Embryonic facial prominence (tissue), 1 donor: ENCODE measurements at regions not wholly inside any gene's neighbourhood (a gene's known extent, or its start where the extent isn't known, plus 50 kb on each side); places are given as distances from the start of the nearest gene placed in this dataset.

Source experiments
- DNase-seq: peaks from one replicate; pipeline ENCODE4 v3.0.0-alpha.2; 2016; ENCODE audit errors: extremely low spot score

- DNase-seq: no peak
Measured at GRCh38 chr16:85491798-85492294, 121.3 kb upstream of the GSE1 start.

DNA sequence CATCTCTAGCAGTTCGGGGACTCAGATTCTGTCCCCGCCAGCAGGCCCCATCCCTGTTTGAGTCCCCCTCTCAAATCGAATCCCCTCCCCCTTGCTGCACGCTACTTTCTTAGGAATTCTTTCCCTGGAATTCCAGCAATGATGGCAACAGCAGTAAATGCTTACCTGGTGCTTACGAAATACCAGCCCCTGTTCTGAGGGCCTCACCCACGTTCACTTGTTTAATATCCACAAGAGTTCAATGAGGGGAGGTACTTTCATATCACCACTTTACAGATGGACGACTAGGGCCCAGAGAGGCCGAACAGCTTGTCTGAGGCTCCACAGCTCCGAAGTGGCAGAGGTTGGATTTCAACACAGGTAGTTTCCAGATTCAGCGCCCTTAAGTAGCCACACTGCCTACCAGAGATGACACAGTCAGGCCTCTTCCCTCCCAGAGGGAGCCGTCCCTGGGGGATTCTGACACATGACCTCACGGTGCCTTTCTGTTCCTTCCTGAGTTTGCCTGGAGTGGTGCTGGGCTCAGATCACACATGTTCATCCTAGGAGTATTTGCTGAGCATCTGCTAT, 120.7 kb upstream of the GSE1 start:
- DNase-seq: no peak

GRCh38 chr16:85494315-85494714, 118.8 kb upstream of the GSE1 start:
- DNase-seq: no peak

DNA sequence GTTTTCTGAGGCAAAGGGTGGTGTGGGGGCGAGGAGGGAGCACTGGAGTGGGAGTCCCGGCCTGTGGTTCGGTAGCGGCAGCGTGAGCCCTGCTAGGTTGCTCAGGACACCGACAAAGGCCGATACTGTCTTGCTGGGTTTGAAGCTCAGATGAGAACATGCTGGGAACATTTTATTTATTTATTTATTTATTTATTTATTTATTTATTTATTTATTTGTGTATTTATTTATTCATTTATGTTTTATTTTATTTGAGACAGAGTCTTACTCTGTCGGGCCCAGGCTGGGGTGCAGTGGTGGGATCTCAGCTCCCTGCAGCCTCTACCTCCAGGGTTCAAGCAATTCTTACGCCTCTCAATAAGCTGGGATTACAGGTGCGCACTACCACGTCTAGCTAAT, 117.9 kb upstream of the GSE1 start:
- DNase-seq: no peak

GRCh38 chr16:85495823-85496538, 117.1 kb upstream of the GSE1 start:
- no peak for DNase-seq

DNA sequence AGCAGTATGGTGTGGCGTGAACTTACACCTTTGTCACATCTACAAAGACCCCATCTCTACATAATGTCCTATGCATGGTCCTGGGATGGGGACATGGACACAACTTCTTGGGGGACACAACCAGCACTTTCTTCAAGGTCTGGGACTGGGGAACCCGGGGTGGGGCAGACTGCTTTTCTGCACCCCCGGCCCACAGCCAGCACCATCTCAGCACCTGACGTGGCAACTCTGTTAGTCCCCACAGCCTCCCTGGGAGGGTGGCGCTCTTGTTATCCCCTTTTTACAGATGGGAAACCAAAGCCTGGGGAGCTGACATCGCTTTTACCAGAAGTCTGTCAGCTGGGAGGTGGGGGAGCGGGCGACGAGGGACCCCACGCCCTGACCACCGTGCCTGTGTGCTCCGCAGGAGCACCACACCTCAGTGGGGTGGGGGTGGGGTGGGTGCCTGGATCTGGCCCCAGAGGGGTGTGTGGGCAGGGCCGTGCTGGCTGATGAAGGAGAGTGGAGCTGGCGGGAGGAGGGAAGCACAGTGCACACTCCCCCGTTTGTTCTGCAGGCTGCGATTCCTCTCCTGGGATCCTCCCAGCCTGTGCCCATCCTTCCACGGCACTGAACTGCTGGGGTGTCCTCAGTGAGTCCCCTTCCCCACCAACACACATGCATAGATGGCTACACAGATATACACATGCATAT, 115.4 kb upstream of the GSE1 start:
- no peak for DNase-seq

DNA sequence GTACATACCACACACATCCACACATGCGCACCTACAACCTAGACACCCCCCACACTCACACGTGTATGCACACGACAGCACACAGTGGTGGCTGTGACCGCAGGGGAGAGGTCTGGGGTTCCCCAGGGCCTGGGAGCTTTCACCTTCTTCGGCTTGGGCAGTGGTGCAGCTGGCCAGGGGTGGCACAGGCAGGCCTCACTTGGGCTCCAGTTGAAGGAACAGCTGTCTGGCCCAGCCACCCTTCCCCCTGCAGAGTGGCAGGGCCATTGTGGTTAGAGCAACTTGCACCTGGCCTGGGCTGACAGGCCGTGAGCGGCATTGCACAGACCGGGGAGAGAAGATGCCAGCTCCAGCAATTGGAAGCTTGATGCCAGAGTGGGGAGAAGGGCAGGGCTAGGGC, 114.5 kb upstream of the GSE1 start:
- no peak for DNase-seq

- no peak for DNase-seq
Measured at GRCh38 chr16:85500220-85500619, 112.9 kb upstream of the GSE1 start.

- no peak for DNase-seq
Measured at GRCh38 chr16:85501900-85502299, 111.2 kb upstream of the GSE1 start.

GRCh38 chr16:85502357-85502756, 110.8 kb upstream of the GSE1 start:
- DNase-seq: no peak

DNA sequence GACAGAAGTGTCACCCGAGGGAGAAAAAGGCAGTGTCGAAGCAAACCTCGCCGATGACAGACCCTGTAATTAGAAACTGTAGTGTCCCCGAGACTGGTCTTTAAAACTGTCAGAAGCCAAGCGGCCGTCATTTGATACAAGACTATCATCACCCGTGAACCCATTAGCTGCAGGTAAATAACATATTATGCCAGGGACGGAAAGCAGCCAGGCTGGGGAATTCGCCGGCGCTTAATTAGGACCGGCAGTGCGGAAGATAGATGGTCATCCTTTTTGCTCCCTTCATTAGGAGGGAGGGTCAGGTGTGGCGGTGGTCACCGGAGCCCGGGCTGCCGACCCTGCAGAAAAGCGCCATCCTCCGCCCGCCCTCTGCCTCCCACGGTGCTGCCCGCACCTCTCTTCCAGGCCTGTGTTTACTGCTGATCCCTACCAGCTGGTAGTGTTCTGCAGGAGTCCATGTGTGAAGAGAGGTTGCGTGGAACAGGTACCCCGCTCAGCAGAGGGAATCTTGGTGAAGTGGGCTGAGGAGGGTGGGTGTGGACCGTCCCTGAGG, 109.4 kb upstream of the GSE1 start:
- DNase-seq: no peak

GRCh38 chr16:85504242-85504641, 108.9 kb upstream of the GSE1 start:
- DNase-seq: no peak

GRCh38 chr16:85505794-85506634, 107.1 kb upstream of the GSE1 start:
- DNase-seq: no peak

DNA sequence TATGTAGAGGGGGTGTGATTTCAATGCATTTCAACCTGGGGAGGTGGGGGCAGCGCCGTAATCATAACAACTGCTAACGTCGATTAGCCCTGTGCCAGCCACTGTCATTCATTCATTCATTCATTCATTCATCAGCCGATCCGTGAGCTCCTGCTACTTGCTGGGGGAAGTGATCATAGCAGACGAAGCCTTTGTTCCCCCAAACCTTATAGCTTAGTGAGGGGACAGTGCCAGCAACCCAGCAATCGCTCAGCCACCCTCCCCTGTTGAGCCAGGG, 106.5 kb upstream of the GSE1 start:
- DNase-seq: no peak

DNA sequence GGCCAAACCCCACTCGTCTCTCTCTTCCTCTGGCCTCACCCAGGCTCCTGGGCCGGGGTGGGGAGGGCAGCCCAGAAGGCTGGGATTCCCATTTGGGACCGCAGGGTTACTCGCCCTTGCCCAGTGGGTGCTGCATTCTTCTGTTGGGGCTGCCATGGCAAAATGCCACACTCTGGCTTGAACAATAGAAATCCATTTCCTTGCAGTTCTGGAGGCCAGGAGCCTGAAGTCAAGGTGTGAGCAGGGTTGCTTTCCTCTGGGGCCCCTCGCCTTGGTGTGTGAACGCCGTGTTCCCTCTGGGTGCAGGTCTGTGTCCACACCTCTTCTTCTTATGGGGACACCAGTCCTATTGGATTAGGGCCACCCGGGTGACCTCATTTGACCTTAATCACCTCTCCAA, 105.8 kb upstream of the GSE1 start:
- no peak for DNase-seq

- DNase-seq: no peak
Measured at GRCh38 chr16:85508388-85508787, 104.7 kb upstream of the GSE1 start.

- DNase-seq: no peak
Measured at GRCh38 chr16:85508993-85509392, 104.1 kb upstream of the GSE1 start.

GRCh38 chr16:85510041-85510659, 103.0 kb upstream of the GSE1 start:
- DNase-seq: no peak

- no peak for DNase-seq
Measured at GRCh38 chr16:85511938-85512807, 100.9 kb upstream of the GSE1 start.

DNA sequence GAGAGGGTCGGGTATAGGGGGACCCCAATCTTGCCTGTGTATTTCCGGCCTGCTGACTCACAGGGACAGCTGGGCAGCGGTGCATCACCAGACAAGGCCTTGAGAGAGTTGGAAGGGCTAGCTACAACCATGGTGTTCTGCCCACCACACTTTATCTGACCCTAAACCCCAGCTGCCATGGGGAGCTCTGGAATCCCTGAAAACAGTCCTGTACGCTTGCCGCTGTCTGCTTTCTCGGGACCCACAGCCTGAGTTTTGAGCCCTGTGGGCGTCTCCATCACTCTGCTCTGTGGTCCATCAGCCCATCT, 100.4 kb upstream of the GSE1 start:
- no peak for DNase-seq

DNA sequence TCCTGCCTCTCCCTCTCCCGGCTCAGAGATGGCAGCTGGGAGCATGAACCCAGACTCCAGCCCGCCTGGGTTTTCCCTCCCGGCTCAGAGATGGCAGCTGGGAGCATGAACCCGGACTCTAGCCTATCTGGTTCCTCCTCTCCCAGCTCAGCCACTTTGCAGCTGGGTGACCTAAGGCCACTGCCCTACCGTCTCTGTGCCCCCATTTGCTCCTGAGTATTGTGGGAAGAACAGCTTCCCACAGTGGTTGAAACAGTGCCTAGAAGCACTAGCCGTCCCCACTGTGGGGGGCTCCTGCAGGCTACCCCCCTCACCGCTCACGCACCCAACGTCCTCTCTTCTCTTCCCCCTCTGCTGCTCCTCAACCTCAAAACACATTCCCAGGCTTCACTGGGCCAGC, 99.9 kb upstream of the GSE1 start:
- no peak for DNase-seq
